ENCODE measurements at regions not wholly inside any gene's neighbourhood (a gene's known extent, or its start where the extent isn't known, plus 50 kb on each side); places are given as distances from the start of the nearest gene placed in this dataset.

DNA sequence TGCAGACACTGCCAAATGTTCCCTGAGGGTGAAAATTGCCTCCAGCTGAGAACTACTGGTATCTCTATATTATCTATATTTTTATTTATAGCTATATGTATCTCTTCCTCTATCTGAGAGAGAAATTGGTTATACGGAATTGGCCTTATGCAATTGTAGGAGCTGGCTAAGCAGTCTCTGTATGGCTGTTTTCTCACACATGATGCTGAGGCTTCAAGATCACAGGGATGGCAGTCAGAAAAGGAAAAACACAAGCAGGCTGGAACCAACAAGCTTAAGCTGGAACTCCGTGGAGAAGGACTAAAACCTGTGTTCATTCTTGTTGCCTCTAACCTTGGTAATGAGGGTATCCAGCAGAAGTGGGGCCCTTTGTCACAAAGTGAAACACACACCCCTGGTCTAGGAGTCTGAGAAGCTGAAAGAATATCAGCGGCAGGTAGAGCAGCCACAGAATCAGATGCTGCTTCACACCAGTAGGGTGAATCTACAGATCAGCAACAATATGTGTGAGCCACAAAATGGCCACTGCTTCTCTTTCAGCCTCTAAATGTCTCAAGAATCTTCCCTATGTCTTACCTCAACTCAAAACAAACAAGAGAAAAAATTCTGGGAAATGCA is 166.5 kb upstream of the PPP1R2C start:
- H4K20me1 ChIP-seq (ENCODE audit: control insufficient read depth, insufficient read depth, low read length, poor library complexity, severe bottlenecking): no peaks in the 10 kb centered on the region
- 50% methylated on average over 1 of the region's 3 CpGs for WGBS (ENCODE audit: insufficient coverage)
- Mint-ChIP-seq H3K4me3 (peak overlapping the region; percentile 29), H3K27me3 (no peaks in the 10 kb centered on the region), H3K4me1 (peaks cover 76% of the 10 kb centered on the region), H3K9me3 (ENCODE audit: insufficient read depth) (no peaks in the 10 kb centered on the region), H3K27ac (peak overlapping the region; percentile 99)
- ATAC-seq (ENCODE audit: low read depth) (peak; percentile 2), DNase-seq (no peak)
- no peak overlapping the region for H3K4me3 ChIP-seq (ENCODE audit: control extremely low read depth in 1 of 5, extremely low read depth in 1 of 5, insufficient read depth in 1 of 5, low read depth in 2 of 5, low read length in 4 of 5)
- TF ChIP-seq, protein P1, sequence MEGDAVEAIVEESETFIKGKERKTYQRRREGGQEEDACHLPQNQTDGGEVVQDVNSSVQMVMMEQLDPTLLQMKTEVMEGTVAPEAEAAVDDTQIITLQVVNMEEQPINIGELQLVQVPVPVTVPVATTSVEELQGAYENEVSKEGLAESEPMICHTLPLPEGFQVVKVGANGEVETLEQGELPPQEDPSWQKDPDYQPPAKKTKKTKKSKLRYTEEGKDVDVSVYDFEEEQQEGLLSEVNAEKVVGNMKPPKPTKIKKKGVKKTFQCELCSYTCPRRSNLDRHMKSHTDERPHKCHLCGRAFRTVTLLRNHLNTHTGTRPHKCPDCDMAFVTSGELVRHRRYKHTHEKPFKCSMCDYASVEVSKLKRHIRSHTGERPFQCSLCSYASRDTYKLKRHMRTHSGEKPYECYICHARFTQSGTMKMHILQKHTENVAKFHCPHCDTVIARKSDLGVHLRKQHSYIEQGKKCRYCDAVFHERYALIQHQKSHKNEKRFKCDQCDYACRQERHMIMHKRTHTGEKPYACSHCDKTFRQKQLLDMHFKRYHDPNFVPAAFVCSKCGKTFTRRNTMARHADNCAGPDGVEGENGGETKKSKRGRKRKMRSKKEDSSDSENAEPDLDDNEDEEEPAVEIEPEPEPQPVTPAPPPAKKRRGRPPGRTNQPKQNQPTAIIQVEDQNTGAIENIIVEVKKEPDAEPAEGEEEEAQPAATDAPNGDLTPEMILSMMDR (IDR thresholded peaks at IDR 0.05): no peak
- no peak for TF ChIP-seq EZH2 (IDR thresholded peaks at IDR 0.05; ENCODE audit: borderline replicate concordance, insufficient read depth, low read depth, low read length, poor library complexity, severe bottlenecking)
- no peak overlapping the region for H3K9ac ChIP-seq (ENCODE audit: low read length)
- no peaks in the 10 kb centered on the region for H3K27me3 ChIP-seq (replicated peaks in 1 of 4; ENCODE audit: control extremely low read depth in 1 of 4, control insufficient read depth in 3 of 4, insufficient read depth in 4 of 4, low read length in 3 of 4)
- POLR2A ChIA-PET: interaction anchor here (1.8 kb wide), 1 partner anchor 11 kb away, joined by 19 read pairs; no protein-coding TSS in a partner anchor
- CTCF ChIA-PET: interaction anchor here (0.6 to 3.4 kb wide), 6 partner anchors 8 to 1146 kb away, joined by 3 to 25 read pairs (median 4); no protein-coding TSS in a partner anchor
- H2AFZ ChIP-seq (ENCODE audit: insufficient read depth, low read depth, low read length, poor library complexity, severe bottlenecking): peak overlapping the region; percentile 32
- H3K4me2 ChIP-seq (replicated peaks; ENCODE audit: low read depth, low read length, poor library complexity, severe bottlenecking): peak overlapping the region; percentile 14
- H3K4me1 ChIP-seq (ENCODE audit: control insufficient read depth in 2 of 2, insufficient read depth in 2 of 2, low read length in 2 of 2): peaks cover 62 to 69% of the 10 kb centered on the region in 2 donors
- intact Hi-C loops (cut with micrococcal nuclease): loop anchor here (5.0 to 10.0 kb wide), 4 partner anchors 48 to 1022 kb away; partner anchors contain the start of gene CASK
- H3K9me3 ChIP-seq (ENCODE audit: control extremely low read depth in 1 of 3, control insufficient read depth in 2 of 3, insufficient read depth in 1 of 3, low read length in 2 of 3): no peaks in the 10 kb centered on the region
- peak overlapping the region; percentile 79 to 89 for H3K27ac ChIP-seq (ENCODE audit: low read length in 2 of 2)
- no peaks in the 10 kb centered on the region for H3K79me2 ChIP-seq (ENCODE audit: control insufficient read depth, insufficient read depth, low read length)
- H3K36me3 ChIP-seq (replicated peaks in 1 of 2; ENCODE audit: control extremely low read depth in 1 of 2, control insufficient read depth in 1 of 2, extremely low read depth in 1 of 2, insufficient read depth in 2 of 2, low read length in 1 of 2): no peaks in the 10 kb centered on the region

DNA sequence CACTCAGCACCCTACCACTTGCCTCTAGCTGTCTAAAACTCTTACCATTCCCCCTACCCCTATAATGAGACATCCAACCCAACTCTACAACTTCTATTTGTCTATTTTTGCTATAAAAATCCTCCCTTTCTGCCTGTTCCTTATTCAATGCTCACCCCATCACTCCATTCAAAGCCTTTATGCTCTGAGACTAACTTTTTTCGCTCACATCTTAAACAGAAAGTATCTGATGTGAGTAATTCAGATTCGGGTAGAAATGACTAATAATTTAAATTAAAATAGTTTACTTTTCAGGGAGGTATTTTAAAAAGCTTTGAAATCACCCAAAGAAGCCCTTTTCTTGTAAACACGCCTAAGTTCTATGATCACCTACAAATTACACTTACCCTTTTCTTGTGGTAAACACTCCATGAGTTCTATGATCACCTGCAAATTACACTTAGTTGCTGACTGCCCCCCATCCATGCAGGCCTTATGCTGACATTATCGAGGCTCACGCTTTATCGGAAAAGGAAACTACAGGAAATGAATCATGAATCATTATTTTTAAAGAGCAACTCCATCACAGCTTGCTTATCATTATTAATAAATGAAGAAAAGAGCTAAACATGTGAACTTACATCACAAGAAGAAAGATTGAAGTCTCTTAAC is 168.7 kb upstream of the PPP1R2C start:
- H4K20me1 ChIP-seq (ENCODE audit: control insufficient read depth, insufficient read depth, low read length, poor library complexity, severe bottlenecking): no peaks in the 10 kb centered on the region
- peak overlapping the region; percentile 99 for H3K27ac Mint-ChIP-seq
- no peaks in the 10 kb centered on the region for H3K27me3 ChIP-seq (replicated peaks in 1 of 4; ENCODE audit: control extremely low read depth in 1 of 4, control insufficient read depth in 3 of 4, insufficient read depth in 4 of 4, low read length in 3 of 4)
- peak overlapping the region; percentile 67 for H3K4me3 Mint-ChIP-seq
- H2AFZ ChIP-seq (ENCODE audit: insufficient read depth, low read depth, low read length, poor library complexity, severe bottlenecking): no peak overlapping the region
- TF ChIP-seq, protein P1 (IDR thresholded peaks at IDR 0.05): no peak
- no peak for TF ChIP-seq EZH2 (IDR thresholded peaks at IDR 0.05; ENCODE audit: borderline replicate concordance, insufficient read depth, low read depth, low read length, poor library complexity, severe bottlenecking)
- peak overlapping the region in 1 of 2 donors; percentile 29 for H3K27ac ChIP-seq (ENCODE audit: low read length in 2 of 2)
- H3K9me3 Mint-ChIP-seq (ENCODE audit: insufficient read depth): no peaks in the 10 kb centered on the region
- no peaks in the 10 kb centered on the region for H3K79me2 ChIP-seq (ENCODE audit: control insufficient read depth, insufficient read depth, low read length)
- H3K9ac ChIP-seq (ENCODE audit: low read length): no peak overlapping the region
- ChIA-PET CTCF (no interaction called here), POLR2A (no interaction called here)
- intact Hi-C loops (cut with micrococcal nuclease): loop anchor here (1.0 to 10.0 kb wide), 3 partner anchors 9 to 608 kb away; no protein-coding TSS in a partner anchor
- H3K4me2 ChIP-seq (replicated peaks; ENCODE audit: low read depth, low read length, poor library complexity, severe bottlenecking): peak overlapping the region; percentile 3
- DNase-seq (no peak), ATAC-seq (ENCODE audit: low read depth) (no peak)
- peaks cover 53 to 54% of the 10 kb centered on the region in 2 donors for H3K4me1 ChIP-seq (ENCODE audit: control insufficient read depth in 2 of 2, insufficient read depth in 2 of 2, low read length in 2 of 2)
- H3K4me3 ChIP-seq (ENCODE audit: control extremely low read depth in 1 of 5, extremely low read depth in 1 of 5, insufficient read depth in 1 of 5, low read depth in 2 of 5, low read length in 4 of 5): no peak overlapping the region
- peaks cover 71% of the 10 kb centered on the region for H3K4me1 Mint-ChIP-seq
- H3K9me3 ChIP-seq (ENCODE audit: control extremely low read depth in 1 of 3, control insufficient read depth in 2 of 3, insufficient read depth in 1 of 3, low read length in 2 of 3): no peaks in the 10 kb centered on the region
- H3K36me3 ChIP-seq (replicated peaks in 1 of 2; ENCODE audit: control extremely low read depth in 1 of 2, control insufficient read depth in 1 of 2, extremely low read depth in 1 of 2, insufficient read depth in 2 of 2, low read length in 1 of 2): no peaks in the 10 kb centered on the region
- WGBS (ENCODE audit: insufficient coverage): no CpG with 5 or more reads among the region's 6 CpGs
- no peaks in the 10 kb centered on the region for H3K27me3 Mint-ChIP-seq

All from B cell (primary cell).